ENCODE measurements at regions not wholly inside any gene's neighbourhood (a gene's known extent, or its start where the extent isn't known, plus 50 kb on each side); places are given as distances from the start of the nearest gene placed in this dataset.

GRCh38 chr10:60595852-60596251 is 182.4 kb upstream of the CDK1 start:
- TF ChIP-seq CTCF (conservative IDR thresholded peaks at IDR 0.05; ENCODE audit: low read depth, low read length): no peak
- TF ChIP-seq EZH2 (IDR thresholded peaks at IDR 0.05; ENCODE audit: borderline replicate concordance, low read depth, low read length, poor library complexity, severe bottlenecking): no peak

Data from A673 (cell line).